Calu3 (cell line): ENCODE measurements at regions not wholly inside any gene's neighbourhood (a gene's known extent, or its start where the extent isn't known, plus 50 kb on each side); places are given as distances from the start of the nearest gene placed in this dataset.

Experiments
- BruUV-seq: library from RNA; stranded (reverse); fragments of 400-500 nt; replicated peaks from 2 replicates; lab custom pipeline; 2021; lab: Mats Ljungman, UMichigan
- CTCF ChIA-PET: fragments of 300-600 bp; sonication (Branson Sonifier 250); formaldehyde crosslinking; loops from one replicate; lab custom pipeline; 2022; ENCODE audit warnings: antibody characterized with exemption; lab: Charles Lee
- DNase-seq: peaks from one replicate; pipeline ENCODE4 v3.0.0; 2022
- H3K27ac Mint-ChIP-seq: one replicate; pipeline ENCODE4 v1.8.0; 2022; ENCODE audit warnings: mixed read lengths; ENCODE audit not compliant: unreplicated experiment
- H3K27me3 Mint-ChIP-seq: one replicate; pipeline ENCODE4 v1.8.0; 2022; ENCODE audit warnings: mixed read lengths; ENCODE audit not compliant: unreplicated experiment
- H3K36me3 Mint-ChIP-seq: one replicate; pipeline ENCODE4 v1.8.0; 2022; ENCODE audit warnings: mild to moderate bottlenecking, moderate library complexity, mixed read lengths; ENCODE audit not compliant: insufficient read depth, unreplicated experiment
- H3K4me1 Mint-ChIP-seq: one replicate; pipeline ENCODE4 v1.8.0; 2022; ENCODE audit warnings: mild to moderate bottlenecking, low read depth, mixed read lengths; ENCODE audit not compliant: unreplicated experiment
- H3K4me3 Mint-ChIP-seq: one replicate; pipeline ENCODE4 v1.8.0; 2022; ENCODE audit warnings: mild to moderate bottlenecking, low read depth, moderate library complexity, mixed read lengths; ENCODE audit not compliant: unreplicated experiment
- H3K9me3 Mint-ChIP-seq: one replicate; pipeline ENCODE4 v1.8.0; 2022; ENCODE audit warnings: low read depth, mixed read lengths; ENCODE audit not compliant: unreplicated experiment
- intact Hi-C: fragments of 100-400 bp; cut with micrococcal nuclease; formaldehyde crosslinking; loops from one replicate; pipeline ENCODE4 v1.10.0; 2022; ENCODE audit not compliant: unreplicated experiment
- TF ChIP-seq, protein P1 (sequence below): fragments of 200-600 bp; IDR thresholded peaks from one replicate; pipeline ENCODE4 v1.8.0; 2022; ENCODE audit warnings: antibody characterized with exemption; ENCODE audit not compliant: unreplicated experiment

DNA sequence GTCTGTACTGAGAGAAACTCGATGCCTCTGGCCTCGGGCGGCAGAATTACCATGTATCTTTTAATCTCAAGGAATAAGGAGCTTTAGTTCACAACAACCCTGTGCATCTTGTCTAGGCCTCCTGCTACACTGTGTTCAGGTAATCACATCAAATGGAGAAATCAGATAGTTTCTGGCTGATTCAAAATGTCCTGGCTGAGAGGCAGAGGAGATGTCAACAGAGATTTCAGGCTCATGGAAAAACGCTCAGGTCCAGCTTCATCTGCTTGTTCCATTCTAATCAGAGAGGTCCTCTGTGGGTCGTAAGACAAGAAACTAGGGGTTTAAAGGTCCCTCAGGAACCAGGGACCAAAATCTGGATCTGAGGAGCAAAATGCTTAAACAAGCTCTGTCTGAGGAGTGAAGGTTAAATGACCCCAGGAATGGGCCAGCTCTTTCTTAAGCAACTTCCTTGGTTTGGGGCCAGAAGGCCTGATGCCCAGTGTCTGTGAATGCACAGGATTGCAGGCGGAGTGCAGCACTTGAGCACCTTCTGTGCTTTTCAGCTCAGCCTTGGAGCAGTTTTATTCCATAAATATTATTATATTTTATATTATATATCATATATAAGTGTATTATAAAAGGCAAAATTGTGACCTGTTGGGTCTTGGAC lies 170.2 kb upstream of the PRICKLE1 start:
- no TSS peak for BruUV-seq
- DNase-seq = no peak
- Mint-ChIP-seq H3K9me3 (no peaks in the 10 kb centered on the region), H3K36me3 (no peaks in the 10 kb centered on the region), H3K27me3 (no peaks in the 10 kb centered on the region), H3K27ac (no peak overlapping the region), H3K4me3 (no peak overlapping the region), H3K4me1 (peaks cover 39% of the 10 kb centered on the region)
- TF ChIP-seq, protein P1, sequence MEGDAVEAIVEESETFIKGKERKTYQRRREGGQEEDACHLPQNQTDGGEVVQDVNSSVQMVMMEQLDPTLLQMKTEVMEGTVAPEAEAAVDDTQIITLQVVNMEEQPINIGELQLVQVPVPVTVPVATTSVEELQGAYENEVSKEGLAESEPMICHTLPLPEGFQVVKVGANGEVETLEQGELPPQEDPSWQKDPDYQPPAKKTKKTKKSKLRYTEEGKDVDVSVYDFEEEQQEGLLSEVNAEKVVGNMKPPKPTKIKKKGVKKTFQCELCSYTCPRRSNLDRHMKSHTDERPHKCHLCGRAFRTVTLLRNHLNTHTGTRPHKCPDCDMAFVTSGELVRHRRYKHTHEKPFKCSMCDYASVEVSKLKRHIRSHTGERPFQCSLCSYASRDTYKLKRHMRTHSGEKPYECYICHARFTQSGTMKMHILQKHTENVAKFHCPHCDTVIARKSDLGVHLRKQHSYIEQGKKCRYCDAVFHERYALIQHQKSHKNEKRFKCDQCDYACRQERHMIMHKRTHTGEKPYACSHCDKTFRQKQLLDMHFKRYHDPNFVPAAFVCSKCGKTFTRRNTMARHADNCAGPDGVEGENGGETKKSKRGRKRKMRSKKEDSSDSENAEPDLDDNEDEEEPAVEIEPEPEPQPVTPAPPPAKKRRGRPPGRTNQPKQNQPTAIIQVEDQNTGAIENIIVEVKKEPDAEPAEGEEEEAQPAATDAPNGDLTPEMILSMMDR = no peak
- CTCF ChIA-PET = no interaction called here
- intact Hi-C loops = loop anchor here (5.0 to 10.0 kb wide), 5 partner anchors 33 to 523 kb away; partner anchors contain the start of gene PRICKLE1

DNA sequence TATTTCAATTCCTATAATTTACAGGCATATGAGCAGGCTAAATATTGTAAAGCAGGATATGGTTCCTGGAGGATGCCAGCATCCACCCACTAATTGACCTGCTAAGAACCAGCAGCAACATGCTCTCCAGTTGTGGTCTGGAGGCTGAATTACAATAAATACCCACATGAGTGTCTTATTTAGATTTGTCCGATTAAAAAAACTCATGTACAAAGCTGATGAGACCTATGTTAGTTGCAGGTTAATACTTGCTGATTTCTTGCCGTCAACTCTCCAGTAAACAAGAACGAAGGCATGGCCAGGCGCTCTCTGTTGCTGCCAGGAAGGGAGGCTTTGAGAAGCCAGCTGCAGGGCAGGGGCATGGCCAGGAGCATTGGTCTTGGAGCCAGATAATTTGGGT lies 169.3 kb upstream of the PRICKLE1 start:
- no peak for DNase-seq
- Mint-ChIP-seq H3K4me3 (no peak overlapping the region), H3K27me3 (no peaks in the 10 kb centered on the region), H3K9me3 (no peaks in the 10 kb centered on the region), H3K4me1 (peaks cover 39% of the 10 kb centered on the region), H3K36me3 (no peaks in the 10 kb centered on the region), H3K27ac (no peak overlapping the region)
- intact Hi-C loops = loop anchor here (5.0 to 10.0 kb wide), 5 partner anchors 33 to 523 kb away; partner anchors contain the start of gene PRICKLE1
- no TSS peak for BruUV-seq
- TF ChIP-seq, protein P1 = no peak
- CTCF ChIA-PET = no interaction called here

DNA sequence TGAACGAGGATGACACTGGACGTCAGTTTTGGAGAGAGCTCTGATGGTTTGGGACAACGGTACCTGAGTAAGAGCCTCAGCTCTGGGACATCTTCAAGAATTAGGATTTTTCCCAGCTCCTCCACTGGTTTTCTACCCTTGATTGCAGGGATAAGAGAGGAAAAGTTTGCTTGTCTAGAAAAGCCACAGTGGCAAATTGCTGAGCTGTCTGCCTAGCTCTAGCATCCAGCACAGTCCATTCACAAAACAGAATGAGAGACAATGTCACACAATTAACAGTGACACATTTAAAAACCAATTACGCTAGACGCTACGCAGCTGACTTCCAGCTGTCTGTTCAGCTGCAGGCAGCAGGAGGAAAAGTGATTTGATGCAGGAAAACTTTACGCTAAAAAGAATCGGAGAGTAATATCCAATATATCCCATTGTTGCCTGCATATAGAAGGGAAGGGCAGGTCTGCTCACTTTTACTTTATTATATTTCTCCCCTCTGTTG lies 168.1 kb upstream of the PRICKLE1 start:
- TF ChIP-seq, protein P1 = no peak
- no peaks in the 10 kb centered on the region for H3K9me3 Mint-ChIP-seq
- H3K27me3 Mint-ChIP-seq = no peaks in the 10 kb centered on the region
- peaks cover 39% of the 10 kb centered on the region for H3K4me1 Mint-ChIP-seq
- CTCF ChIA-PET = interaction anchor here (0.7 to 1.0 kb wide), 2 partner anchors 345 to 524 kb away, joined by 3 read pairs; no protein-coding TSS in a partner anchor
- H3K27ac Mint-ChIP-seq = peak overlapping the region; percentile 77
- no peak for DNase-seq
- H3K36me3 Mint-ChIP-seq = no peaks in the 10 kb centered on the region
- BruUV-seq = no TSS peak
- no peak overlapping the region for H3K4me3 Mint-ChIP-seq
- intact Hi-C loops = loop anchor here (1.0 to 10.0 kb wide), 6 partner anchors 35 to 525 kb away; partner anchors contain the start of gene PRICKLE1

DNA sequence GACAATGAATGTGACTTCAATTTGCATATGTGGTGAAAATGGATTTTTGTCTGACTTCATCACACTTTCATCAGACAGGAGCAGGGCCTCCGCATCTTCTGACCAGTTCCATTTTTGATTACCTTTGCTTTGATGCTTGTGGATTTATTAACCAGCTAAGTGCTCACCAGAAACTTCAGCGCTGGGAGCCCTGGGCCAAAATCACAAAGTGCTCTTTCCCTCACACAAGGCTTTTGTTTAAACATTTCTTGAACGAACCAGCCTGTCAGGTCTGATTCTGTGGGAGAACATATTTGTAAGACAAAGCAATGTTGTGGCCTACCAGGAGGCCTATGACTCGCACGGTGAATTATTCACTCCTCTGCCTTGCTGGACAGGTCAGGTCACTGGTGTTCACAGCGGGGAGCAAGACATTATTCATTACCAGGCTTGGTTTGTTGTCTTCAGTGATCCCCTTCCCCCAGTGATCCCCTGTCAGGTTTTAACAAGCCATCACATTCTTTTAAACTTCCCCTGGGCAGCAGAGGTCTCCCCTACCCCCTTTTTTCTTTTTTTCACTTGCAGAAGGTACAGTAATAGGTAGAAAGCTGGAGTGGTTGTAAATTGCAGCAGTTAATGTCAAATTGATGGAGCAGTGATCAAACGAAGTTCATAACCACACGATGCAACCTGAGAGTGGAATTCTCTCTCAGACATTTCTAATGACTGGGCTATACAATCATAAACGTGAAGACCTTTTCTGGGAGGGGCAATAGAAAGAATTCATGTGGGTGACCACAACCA lies 167.5 kb upstream of the PRICKLE1 start:
- no TSS peak for BruUV-seq
- CTCF ChIA-PET = interaction anchor here (0.7 to 1.1 kb wide), 3 partner anchors 34 to 525 kb away, joined by 3 read pairs; no protein-coding TSS in a partner anchor
- peak; percentile 77 for DNase-seq
- Mint-ChIP-seq H3K27me3 (no peaks in the 10 kb centered on the region), H3K4me3 (no peak overlapping the region), H3K27ac (peak overlapping the region; percentile 77), H3K9me3 (peaks cover 2% of the 10 kb centered on the region), H3K36me3 (no peaks in the 10 kb centered on the region), H3K4me1 (peaks cover 39% of the 10 kb centered on the region)
- intact Hi-C loops = loop anchor here (1.0 to 10.0 kb wide), 6 partner anchors 35 to 525 kb away; partner anchors contain the start of gene PRICKLE1
- TF ChIP-seq, protein P1 = no peak
